Central memory CD8-positive, alpha-beta T cell (primary cell): ENCODE measurements at regions not wholly inside any gene's neighbourhood (a gene's known extent, or its start where the extent isn't known, plus 50 kb on each side); places are given as distances from the start of the nearest gene placed in this dataset.

ENCODE experiments used
- ATAC-seq: fragments of 150-1000 bp; cut with Tn5 transposase; replicated peaks from 2 replicates; pipeline ENCODE4 v1.10.0; 2022; ENCODE audit warnings: mild to moderate bottlenecking, moderate FRiP score, moderate number of reproducible peaks; ENCODE audit not compliant: poor library complexity, severe bottlenecking; ENCODE audit errors: extremely low read depth
- DNase-seq, 2 donors: peaks; one replicate each; pipeline ENCODE4 v3.0.0; 2021; ENCODE audit warnings: low spot score in 2 of 2
- H3K27ac Mint-ChIP-seq: one replicate; pipeline ENCODE4 v1.8.0; 2022; ENCODE audit warnings: low read depth, mild to moderate bottlenecking, moderate library complexity, mixed read lengths
- H3K27me3 Mint-ChIP-seq: one replicate; pipeline ENCODE4 v1.8.0; 2022; ENCODE audit warnings: mixed read lengths
- H3K36me3 Mint-ChIP-seq: one replicate; pipeline ENCODE4 v1.8.0; 2022; ENCODE audit warnings: mild to moderate bottlenecking, moderate library complexity, mixed read lengths; ENCODE audit not compliant: insufficient read depth
- H3K4me1 Mint-ChIP-seq: one replicate; pipeline ENCODE4 v1.8.0; 2022; ENCODE audit warnings: mixed read lengths
- H3K4me3 Mint-ChIP-seq: one replicate; pipeline ENCODE4 v1.8.0; 2022; ENCODE audit warnings: mild to moderate bottlenecking, moderate library complexity, mixed read lengths
- H3K9me3 Mint-ChIP-seq: one replicate; pipeline ENCODE4 v1.8.0; 2022; ENCODE audit warnings: mixed read lengths

DNA sequence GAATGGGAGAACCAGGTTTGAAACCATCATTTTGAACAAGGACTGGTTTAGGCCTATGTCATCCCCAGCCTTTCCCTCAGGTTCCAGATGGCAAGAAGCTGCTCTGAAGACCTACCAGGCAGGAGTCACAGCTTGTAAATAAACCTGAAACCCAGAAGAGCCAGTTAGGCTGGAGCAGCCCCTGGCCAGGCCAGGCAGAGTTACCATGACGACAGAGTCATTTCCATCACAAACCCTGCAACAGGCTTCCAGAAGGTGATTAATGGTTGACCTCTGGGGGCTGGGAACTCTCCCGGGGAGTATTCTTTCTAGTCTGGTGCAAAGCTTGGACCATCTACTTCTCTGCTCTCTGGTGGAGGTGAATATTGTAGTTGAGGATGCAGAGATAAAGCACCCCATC is 164.1 kb upstream of the NCAM1 start:
- no peaks in the 10 kb centered on the region for H3K4me1 Mint-ChIP-seq
- peaks cover 21% of the 10 kb centered on the region for H3K27me3 Mint-ChIP-seq
- no peak overlapping the region for H3K4me3 Mint-ChIP-seq
- DNase-seq (no peak), ATAC-seq (no peak)
- H3K36me3 Mint-ChIP-seq: no peaks in the 10 kb centered on the region
- H3K9me3 Mint-ChIP-seq: no peaks in the 10 kb centered on the region
- H3K27ac Mint-ChIP-seq: no peak overlapping the region

DNA sequence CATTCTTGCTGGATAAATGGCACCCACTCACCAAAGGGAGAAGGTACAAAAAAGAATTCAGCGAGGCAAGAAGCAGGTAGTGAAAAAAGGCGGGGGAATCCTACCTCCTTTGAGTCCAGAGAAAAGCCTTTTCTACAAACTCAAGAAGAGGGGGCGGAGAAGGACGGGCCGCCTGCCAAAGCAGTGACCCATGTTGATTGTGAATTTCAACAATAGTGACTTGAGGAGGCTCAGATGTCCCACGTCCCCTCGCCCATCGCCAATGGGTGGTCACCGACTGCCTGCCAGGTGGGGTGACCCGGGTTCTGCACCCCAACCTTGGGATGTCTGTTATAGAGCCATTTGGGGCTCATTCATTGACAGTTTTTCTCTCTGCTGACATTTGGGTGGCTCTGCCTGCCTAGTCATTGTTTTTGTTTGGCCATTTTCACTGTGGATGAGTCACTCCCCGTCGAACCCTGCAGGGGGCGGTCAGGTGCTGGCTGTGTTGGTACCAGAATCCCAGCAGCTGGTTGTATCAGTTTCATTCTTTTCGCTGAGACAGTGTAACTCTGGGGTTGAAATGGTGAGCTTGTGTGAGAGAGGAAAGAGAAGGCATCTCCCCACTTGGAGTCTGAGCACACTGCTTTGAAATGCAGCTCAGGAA is 163.4 kb upstream of the NCAM1 start:
- Mint-ChIP-seq H3K9me3 (no peaks in the 10 kb centered on the region), H3K27ac (no peak overlapping the region), H3K4me1 (no peaks in the 10 kb centered on the region), H3K36me3 (no peaks in the 10 kb centered on the region), H3K4me3 (no peak overlapping the region), H3K27me3 (peaks cover 21% of the 10 kb centered on the region)
- DNase-seq (no peak), ATAC-seq (no peak)

DNA sequence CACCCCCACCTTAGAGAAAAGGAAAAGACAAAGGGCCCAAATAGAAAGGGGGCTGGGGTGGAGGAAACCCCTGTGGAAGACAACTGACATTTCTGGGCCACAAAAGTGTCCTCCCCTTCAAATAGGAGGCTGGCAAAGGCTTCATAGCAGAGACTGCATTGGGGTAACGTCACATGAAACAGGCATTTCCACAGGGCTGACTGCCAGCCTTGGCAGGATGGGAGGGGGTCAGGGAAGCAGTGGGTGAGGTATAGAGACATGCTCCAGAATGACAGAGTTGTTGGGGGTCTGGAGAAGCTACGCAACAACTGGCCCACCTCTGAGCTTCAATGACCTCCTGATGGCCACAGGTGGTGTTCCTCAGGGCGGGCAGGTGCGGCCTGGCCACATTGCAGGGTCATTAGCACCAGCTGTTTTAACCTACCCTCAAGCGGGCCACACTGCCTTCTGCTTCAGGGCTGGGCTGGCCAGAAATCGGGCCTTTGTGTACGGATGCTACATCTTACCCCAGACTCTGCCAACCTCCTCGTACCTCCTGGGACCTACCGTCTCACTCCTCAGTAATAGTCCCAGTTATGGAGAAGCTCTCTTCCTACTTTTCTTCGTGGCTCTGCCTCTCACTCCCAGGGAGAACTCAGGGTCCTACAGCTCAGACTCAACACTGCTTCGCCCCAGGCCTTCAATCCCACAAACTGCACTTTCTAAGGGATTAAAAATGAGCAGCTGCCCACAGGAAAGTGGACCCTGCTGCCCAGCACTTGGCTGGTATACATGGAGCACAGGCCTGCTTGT is 160.0 kb upstream of the NCAM1 start:
- ATAC-seq: no peak
- Mint-ChIP-seq H3K36me3 (no peaks in the 10 kb centered on the region), H3K4me1 (no peaks in the 10 kb centered on the region), H3K27me3 (peaks cover 21% of the 10 kb centered on the region), H3K27ac (no peak overlapping the region), H3K9me3 (no peaks in the 10 kb centered on the region), H3K4me3 (no peak overlapping the region)
- no peak for DNase-seq

DNA sequence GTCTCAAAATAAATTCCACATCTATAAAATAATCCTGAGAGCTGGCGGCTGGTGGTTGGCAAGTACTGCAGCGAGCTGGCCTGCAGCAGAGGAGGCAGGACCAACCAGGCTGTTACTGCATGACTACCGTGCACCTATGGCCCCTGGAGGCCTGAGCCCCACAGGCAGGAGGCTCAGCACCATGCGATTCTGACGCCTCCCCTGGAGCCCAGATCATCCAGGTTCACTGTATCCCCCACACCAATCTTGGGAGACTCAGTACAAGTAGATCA is 159.5 kb upstream of the NCAM1 start:
- H3K36me3 Mint-ChIP-seq: no peaks in the 10 kb centered on the region
- no peak overlapping the region for H3K27ac Mint-ChIP-seq
- DNase-seq (no peak), ATAC-seq (no peak)
- no peak overlapping the region for H3K4me3 Mint-ChIP-seq
- H3K27me3 Mint-ChIP-seq: peaks cover 21% of the 10 kb centered on the region
- no peaks in the 10 kb centered on the region for H3K4me1 Mint-ChIP-seq
- no peaks in the 10 kb centered on the region for H3K9me3 Mint-ChIP-seq

DNA sequence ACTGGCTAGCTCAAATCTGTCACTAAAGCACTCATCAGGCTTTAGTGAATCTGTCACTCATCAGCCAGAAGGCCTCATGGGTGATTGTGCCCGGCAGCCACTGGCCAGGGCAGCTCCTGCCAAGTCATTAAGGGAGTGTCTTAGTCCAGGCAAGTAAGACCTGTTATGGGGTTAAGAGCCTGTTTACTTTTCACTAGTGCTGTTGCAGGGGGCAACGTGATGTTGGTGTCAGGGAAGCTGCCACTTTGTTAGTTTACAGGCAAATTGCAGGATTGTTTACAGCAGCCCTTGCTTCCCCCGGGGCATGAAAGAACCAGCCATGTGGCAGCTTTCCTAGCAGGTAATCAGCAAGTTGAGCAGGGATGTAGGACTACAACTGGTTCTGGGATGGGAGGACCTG is 155.6 kb upstream of the NCAM1 start:
- no peak for ATAC-seq
- H3K27ac Mint-ChIP-seq: no peak overlapping the region

DNA sequence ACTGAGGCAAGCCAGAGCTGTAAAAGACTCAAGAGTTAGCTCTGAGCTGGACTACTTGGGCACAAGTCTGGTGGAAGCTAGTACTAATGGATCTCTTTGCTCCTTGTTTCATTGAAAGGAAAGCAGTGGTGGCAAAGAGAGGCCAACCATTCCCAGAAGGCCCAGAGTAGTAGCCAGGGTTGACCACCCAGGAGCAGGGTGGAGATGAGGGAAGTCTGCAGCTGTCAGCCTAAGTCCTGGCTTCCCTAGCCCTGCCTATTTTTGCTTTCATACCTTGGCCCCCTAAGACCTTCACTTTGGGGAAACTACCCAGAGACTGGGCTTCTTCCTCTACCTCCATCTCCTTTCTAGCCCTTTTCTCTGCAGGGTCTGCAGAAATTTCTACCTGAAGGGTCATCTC is 155.0 kb upstream of the NCAM1 start:
- no peaks in the 10 kb centered on the region for H3K9me3 Mint-ChIP-seq
- no peaks in the 10 kb centered on the region for H3K4me1 Mint-ChIP-seq
- H3K27ac Mint-ChIP-seq: no peak overlapping the region
- no peak for DNase-seq
- no peaks in the 10 kb centered on the region for H3K36me3 Mint-ChIP-seq
- no peaks in the 10 kb centered on the region for H3K27me3 Mint-ChIP-seq
- no peak overlapping the region for H3K4me3 Mint-ChIP-seq
- ATAC-seq: no peak

More for the DNA sequence above, 155.6 kb upstream of the NCAM1 start:
- no peak overlapping the region for H3K4me3 Mint-ChIP-seq
- H3K9me3 Mint-ChIP-seq: no peaks in the 10 kb centered on the region
- H3K36me3 Mint-ChIP-seq: no peaks in the 10 kb centered on the region
- H3K27me3 Mint-ChIP-seq: peaks cover 5% of the 10 kb centered on the region
- DNase-seq: no peak
- no peaks in the 10 kb centered on the region for H3K4me1 Mint-ChIP-seq

DNA sequence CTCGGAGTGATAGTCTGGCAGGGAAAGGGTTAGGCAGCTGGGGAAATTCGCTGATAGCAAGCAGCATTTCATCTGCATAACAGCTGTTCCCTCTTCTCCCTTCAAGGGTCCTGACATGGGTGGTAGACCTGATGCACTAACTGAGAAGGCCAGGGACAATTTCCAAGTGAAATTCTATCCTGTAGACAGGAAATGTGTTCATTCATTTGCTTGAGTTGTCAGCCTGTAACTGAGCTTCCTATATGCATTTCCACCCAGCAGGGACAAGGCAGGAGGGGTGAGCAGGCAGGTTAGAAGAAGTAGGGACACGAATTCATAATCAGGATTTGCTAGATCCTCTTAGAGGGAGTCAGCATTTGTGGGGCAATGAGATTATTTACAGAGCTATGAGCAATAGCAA is 154.3 kb upstream of the NCAM1 start:
- DNase-seq (no peak), ATAC-seq (no peak)
- Mint-ChIP-seq H3K4me3 (no peak overlapping the region), H3K4me1 (no peaks in the 10 kb centered on the region), H3K27ac (no peak overlapping the region), H3K36me3 (no peaks in the 10 kb centered on the region), H3K27me3 (no peaks in the 10 kb centered on the region), H3K9me3 (no peaks in the 10 kb centered on the region)

DNA sequence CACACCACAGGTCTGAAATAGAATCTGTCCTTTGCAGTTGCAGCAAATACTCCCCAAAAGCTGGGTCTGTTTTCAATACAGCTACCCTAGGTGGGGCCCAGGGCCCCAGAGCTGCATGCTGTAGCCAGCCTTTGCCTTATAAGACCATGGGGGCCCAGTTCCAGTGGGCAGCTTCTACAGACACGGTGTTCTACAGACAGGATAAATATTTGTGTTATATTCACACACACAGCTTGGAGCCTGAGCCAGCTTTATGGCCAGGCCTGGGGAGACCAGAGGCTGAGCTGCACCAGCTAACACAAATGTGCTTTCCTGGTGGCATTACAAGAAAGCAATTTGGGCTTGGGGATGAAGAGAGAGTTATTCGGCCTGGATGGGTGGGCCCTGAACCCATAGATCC is 151.8 kb upstream of the NCAM1 start:
- no peak for ATAC-seq
- H3K27ac Mint-ChIP-seq: no peak overlapping the region
- H3K27me3 Mint-ChIP-seq: no peaks in the 10 kb centered on the region
- no peaks in the 10 kb centered on the region for H3K9me3 Mint-ChIP-seq
- no peaks in the 10 kb centered on the region for H3K36me3 Mint-ChIP-seq
- no peaks in the 10 kb centered on the region for H3K4me1 Mint-ChIP-seq
- H3K4me3 Mint-ChIP-seq: no peak overlapping the region
- no peak for DNase-seq

DNA sequence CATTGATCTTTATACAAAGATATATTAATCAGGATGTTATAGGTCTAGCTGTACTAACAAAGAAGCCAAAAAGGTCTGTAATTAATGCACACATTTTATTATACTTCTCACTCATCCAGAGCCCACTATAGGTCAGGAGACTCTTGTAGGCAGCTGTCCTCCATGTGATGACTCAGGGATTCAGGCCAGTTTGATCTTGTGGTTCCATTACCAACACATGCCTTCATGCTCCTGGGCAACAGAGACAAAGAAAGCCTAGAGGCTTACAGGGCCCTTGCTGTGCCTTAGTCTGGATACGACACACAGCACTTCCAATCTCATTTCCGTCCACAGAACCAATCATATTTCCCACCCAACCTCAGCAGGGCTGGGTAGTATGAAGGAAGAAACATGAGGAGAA is 150.3 kb upstream of the NCAM1 start:
- DNase-seq (no peak), ATAC-seq (no peak)
- no peaks in the 10 kb centered on the region for H3K9me3 Mint-ChIP-seq
- H3K4me3 Mint-ChIP-seq: no peak overlapping the region
- H3K36me3 Mint-ChIP-seq: no peaks in the 10 kb centered on the region
- no peaks in the 10 kb centered on the region for H3K27me3 Mint-ChIP-seq
- H3K27ac Mint-ChIP-seq: no peak overlapping the region
- no peaks in the 10 kb centered on the region for H3K4me1 Mint-ChIP-seq

DNA sequence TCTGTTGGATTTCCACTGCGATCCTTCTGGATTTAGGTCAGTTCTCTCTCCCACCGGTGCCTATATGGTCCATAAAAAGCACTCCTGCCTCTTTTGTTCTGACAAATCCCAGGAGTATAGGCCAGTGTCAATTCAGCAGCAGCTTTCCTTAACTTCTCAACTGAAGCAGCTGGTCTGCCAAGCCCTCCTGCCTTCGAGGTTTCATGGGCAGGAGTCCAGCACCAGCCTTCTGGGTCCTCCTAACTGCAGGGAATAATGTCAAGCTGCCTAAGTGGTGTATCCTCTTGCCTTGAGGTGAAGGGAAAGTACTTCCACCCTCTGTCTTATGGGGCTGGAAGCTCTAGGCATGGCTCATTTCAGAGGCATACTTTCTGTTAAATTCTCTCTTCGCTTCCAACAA is 149.4 kb upstream of the NCAM1 start:
- no peak overlapping the region for H3K4me3 Mint-ChIP-seq
- DNase-seq: no peak

DNA sequence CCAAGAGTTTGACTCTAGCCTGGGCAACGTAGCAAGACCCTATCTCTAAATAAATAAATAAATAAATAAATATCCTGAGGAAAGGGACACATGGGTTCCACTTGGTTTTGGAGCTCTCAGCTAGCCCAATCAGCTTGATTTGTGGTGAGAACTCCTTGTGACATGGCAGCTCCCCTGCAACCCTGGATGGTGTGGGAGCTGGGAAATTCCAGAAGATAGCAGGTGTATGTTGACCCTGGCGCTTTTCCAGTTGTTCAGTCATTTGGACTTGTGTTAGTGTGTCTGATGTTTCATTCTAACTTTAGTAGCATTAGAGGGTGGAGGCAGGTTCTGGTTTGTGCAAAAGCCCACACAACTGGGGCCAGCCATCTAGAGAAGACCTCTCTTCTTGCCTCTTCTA is 148.5 kb upstream of the NCAM1 start:
- Mint-ChIP-seq H3K27ac (no peak overlapping the region), H3K9me3 (no peaks in the 10 kb centered on the region), H3K4me1 (no peaks in the 10 kb centered on the region), H3K27me3 (no peaks in the 10 kb centered on the region), H3K36me3 (no peaks in the 10 kb centered on the region), H3K4me3 (no peak overlapping the region)
- DNase-seq (no peak), ATAC-seq (no peak)

More for the DNA sequence above, 149.4 kb upstream of the NCAM1 start:
- H3K27me3 Mint-ChIP-seq: no peaks in the 10 kb centered on the region
- H3K9me3 Mint-ChIP-seq: no peaks in the 10 kb centered on the region
- no peaks in the 10 kb centered on the region for H3K36me3 Mint-ChIP-seq
- no peak overlapping the region for H3K27ac Mint-ChIP-seq
- no peak for ATAC-seq
- no peaks in the 10 kb centered on the region for H3K4me1 Mint-ChIP-seq

DNA sequence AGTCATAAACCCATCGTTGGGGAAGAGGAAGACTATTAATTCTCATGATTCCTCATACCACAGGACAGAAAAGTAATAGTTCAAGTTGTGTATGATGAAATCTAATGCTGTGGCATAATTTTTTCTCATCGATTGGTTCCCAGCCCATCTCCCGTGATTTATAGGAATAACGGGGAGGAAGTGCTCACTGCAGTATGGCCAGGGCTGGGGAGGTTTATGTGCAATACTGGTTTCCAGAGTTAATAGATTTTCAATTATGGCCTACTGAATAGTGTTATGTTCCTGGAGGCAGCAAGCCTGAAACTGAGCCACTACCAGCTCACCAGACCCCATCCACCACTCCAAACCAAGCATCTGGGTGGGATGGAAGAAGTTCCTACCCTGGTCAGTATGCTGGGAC is 147.1 kb upstream of the NCAM1 start:
- Mint-ChIP-seq H3K4me3 (no peak overlapping the region), H3K27me3 (peaks cover 6% of the 10 kb centered on the region), H3K9me3 (no peaks in the 10 kb centered on the region), H3K36me3 (no peaks in the 10 kb centered on the region), H3K4me1 (no peaks in the 10 kb centered on the region), H3K27ac (no peak overlapping the region)
- DNase-seq (no peak), ATAC-seq (no peak)

DNA sequence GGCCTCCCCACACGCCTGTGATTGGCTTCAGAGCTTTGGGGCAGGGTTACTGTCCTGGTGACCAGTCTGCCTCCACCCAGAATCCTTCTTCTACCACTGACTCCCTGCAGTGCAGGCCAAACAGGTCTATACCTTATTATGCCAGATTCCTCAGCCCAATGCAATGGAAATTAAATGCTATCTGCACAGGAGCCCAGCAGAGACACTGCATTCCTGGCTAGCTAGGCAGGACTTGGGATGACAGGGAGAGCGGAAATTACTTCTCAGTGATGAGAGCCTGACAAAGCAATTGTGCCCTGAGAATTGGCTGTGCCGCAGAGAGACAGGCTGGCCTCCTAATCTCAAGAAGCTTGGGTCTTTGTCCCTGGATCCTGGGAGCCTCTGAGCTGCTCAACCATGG is 143.8 kb upstream of the NCAM1 start:
- no peaks in the 10 kb centered on the region for H3K36me3 Mint-ChIP-seq
- H3K27me3 Mint-ChIP-seq: peaks cover 24% of the 10 kb centered on the region

More for the DNA sequence above, 143.8 kb upstream of the NCAM1 start:
- no peaks in the 10 kb centered on the region for H3K9me3 Mint-ChIP-seq
- no peaks in the 10 kb centered on the region for H3K4me1 Mint-ChIP-seq
- no peak overlapping the region for H3K4me3 Mint-ChIP-seq
- DNase-seq (no peak), ATAC-seq (no peak)
- H3K27ac Mint-ChIP-seq: no peak overlapping the region
